Caco-2 (cell line): ENCODE measurements at regions not wholly inside any gene's neighbourhood (a gene's known extent, or its start where the extent isn't known, plus 50 kb on each side); places are given as distances from the start of the nearest gene placed in this dataset.

ENCODE experiments used
- BruUV-seq: library from RNA; stranded (reverse); fragments of 400-500 nt; replicated peaks from 2 replicates; lab custom pipeline; 2021; lab: Mats Ljungman, UMichigan
- CTCF ChIA-PET: fragments of 300-600 bp; sonication (Branson Sonifier 250); formaldehyde crosslinking; loops from one replicate; lab custom pipeline; 2022; ENCODE audit warnings: antibody characterized with exemption; lab: Charles Lee
- POLR2A ChIA-PET: fragments of 300-600 bp; sonication (Branson Sonifier 250); formaldehyde crosslinking; loops from one replicate; lab custom pipeline; 2022; ENCODE audit warnings: antibody characterized with exemption; lab: Charles Lee
- DNase-seq, 2 experiments: peaks; one replicate each; pipeline versions ENCODE4 v3.0.0 to v3.0.0-alpha.2; 2020 to 2022
- H3K27me3 ChIP-seq: replicated peaks from 2 replicates; pipeline ENCODE4 v1.6.0; 2011; ENCODE audit warnings: low read length; ENCODE audit not compliant: control insufficient read depth, insufficient read depth
- H3K36me3 ChIP-seq: 2 replicates; pipeline ENCODE4 v1.5.1; 2011; ENCODE audit warnings: low read length; ENCODE audit not compliant: control insufficient read depth, insufficient read depth
- H3K4me1 ChIP-seq: fragments of 250-450 bp; sonication (Bioruptor Pico); 2 replicates; pipeline ENCODE4 v1.5.1; 2020; ENCODE audit warnings: mild to moderate bottlenecking
- H3K4me3 ChIP-seq: 2 replicates; pipeline ENCODE4 v1.5.1; 2011; ENCODE audit warnings: low read depth, mild to moderate bottlenecking, control low read depth, low read length
- H3K9me3 ChIP-seq: fragments of 250-450 bp; sonication (Bioruptor Pico); 2 replicates; pipeline ENCODE4 v1.5.1; 2020; ENCODE audit warnings: mild to moderate bottlenecking, moderate library complexity
- H3K27ac Mint-ChIP-seq: one replicate; pipeline ENCODE4 v1.8.0; 2022; ENCODE audit warnings: mixed read lengths; ENCODE audit not compliant: unreplicated experiment
- H3K27me3 Mint-ChIP-seq: one replicate; pipeline ENCODE4 v1.8.0; 2022; ENCODE audit warnings: mixed read lengths; ENCODE audit not compliant: insufficient read depth, unreplicated experiment
- H3K36me3 Mint-ChIP-seq: one replicate; pipeline ENCODE4 v1.8.0; 2022; ENCODE audit warnings: mild to moderate bottlenecking, mixed read lengths; ENCODE audit not compliant: insufficient read depth, unreplicated experiment
- H3K4me1 Mint-ChIP-seq: one replicate; pipeline ENCODE4 v1.8.0; 2022; ENCODE audit warnings: low read depth, mixed read lengths; ENCODE audit not compliant: unreplicated experiment
- H3K4me3 Mint-ChIP-seq: one replicate; pipeline ENCODE4 v1.8.0; 2022; ENCODE audit warnings: mild to moderate bottlenecking, moderate library complexity, mixed read lengths; ENCODE audit not compliant: unreplicated experiment
- H3K9me3 Mint-ChIP-seq: one replicate; pipeline ENCODE4 v1.8.0; 2022; ENCODE audit warnings: mixed read lengths; ENCODE audit not compliant: unreplicated experiment
- intact Hi-C: fragments of 100-400 bp; cut with micrococcal nuclease; formaldehyde crosslinking; loops from one replicate; pipeline ENCODE4 v1.10.0; 2022; ENCODE audit not compliant: unreplicated experiment
- TF ChIP-seq, protein P1 (sequence below), 2 experiments: fragments of 200-600 bp in 1 of 2; IDR thresholded peaks; 1 replicate in 1 of 2; 2 replicates in 1 of 2; pipeline versions ENCODE4 v1.5.1 to v1.8.0; 2011 to 2022; ENCODE audit warnings: antibody characterized with exemption in 1 of 2, control low read depth in 1 of 2, inconsistent platforms in 1 of 2, low read depth in 1 of 2, low read length in 1 of 2, mild to moderate bottlenecking in 1 of 2, moderate library complexity in 1 of 2; ENCODE audit not compliant: insufficient read depth in 1 of 2, severe bottlenecking in 1 of 2, unreplicated experiment in 1 of 2

DNA sequence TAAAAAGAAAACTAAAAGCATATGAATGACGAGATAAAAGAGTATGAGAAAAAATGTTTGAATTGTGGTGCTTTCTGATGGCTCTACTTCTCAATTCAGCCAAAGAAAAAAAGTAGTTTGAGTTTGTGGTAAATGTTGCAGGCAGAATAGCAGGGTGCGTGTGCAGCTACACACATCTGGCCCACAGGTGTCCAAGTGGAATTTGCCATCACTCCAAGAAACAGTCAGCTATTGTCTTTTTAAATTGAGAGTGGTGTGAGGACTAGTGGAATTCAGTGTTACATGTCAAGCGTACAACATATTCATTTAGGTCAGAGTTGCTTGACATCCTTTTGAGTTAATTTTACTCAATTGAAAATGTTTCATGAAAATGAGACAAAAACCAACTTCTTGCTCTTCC lies 424.8 kb upstream of the MAD2L1 start:
- Histone ChIP-seq H3K4me1 (no peaks in the 10 kb centered on the region), H3K4me3 (no peak overlapping the region), H3K27me3 (no peaks in the 10 kb centered on the region), H3K9me3 (no peaks in the 10 kb centered on the region), H3K36me3 (no peaks in the 10 kb centered on the region)
- ChIA-PET CTCF (no interaction called here), POLR2A (no interaction called here)
- H3K4me1 Mint-ChIP-seq, result no peaks in the 10 kb centered on the region
- TF ChIP-seq, protein P1, sequence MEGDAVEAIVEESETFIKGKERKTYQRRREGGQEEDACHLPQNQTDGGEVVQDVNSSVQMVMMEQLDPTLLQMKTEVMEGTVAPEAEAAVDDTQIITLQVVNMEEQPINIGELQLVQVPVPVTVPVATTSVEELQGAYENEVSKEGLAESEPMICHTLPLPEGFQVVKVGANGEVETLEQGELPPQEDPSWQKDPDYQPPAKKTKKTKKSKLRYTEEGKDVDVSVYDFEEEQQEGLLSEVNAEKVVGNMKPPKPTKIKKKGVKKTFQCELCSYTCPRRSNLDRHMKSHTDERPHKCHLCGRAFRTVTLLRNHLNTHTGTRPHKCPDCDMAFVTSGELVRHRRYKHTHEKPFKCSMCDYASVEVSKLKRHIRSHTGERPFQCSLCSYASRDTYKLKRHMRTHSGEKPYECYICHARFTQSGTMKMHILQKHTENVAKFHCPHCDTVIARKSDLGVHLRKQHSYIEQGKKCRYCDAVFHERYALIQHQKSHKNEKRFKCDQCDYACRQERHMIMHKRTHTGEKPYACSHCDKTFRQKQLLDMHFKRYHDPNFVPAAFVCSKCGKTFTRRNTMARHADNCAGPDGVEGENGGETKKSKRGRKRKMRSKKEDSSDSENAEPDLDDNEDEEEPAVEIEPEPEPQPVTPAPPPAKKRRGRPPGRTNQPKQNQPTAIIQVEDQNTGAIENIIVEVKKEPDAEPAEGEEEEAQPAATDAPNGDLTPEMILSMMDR (IDR thresholded peaks at IDR 0.05; ENCODE audit: insufficient read depth in 1 of 2, low read depth in 1 of 2, low read length in 1 of 2, severe bottlenecking in 1 of 2, unreplicated experiment in 1 of 2), result no peak
- intact Hi-C loops, result no loop called here
- BruUV-seq, result no TSS peak
- no peaks in the 10 kb centered on the region for H3K36me3 Mint-ChIP-seq
- peaks cover 6% of the 10 kb centered on the region for H3K27me3 Mint-ChIP-seq
- H3K27ac Mint-ChIP-seq, result no peak overlapping the region
- no peaks in the 10 kb centered on the region for H3K9me3 Mint-ChIP-seq
- H3K4me3 Mint-ChIP-seq, result no peak overlapping the region
- DNase-seq, result no peak

DNA sequence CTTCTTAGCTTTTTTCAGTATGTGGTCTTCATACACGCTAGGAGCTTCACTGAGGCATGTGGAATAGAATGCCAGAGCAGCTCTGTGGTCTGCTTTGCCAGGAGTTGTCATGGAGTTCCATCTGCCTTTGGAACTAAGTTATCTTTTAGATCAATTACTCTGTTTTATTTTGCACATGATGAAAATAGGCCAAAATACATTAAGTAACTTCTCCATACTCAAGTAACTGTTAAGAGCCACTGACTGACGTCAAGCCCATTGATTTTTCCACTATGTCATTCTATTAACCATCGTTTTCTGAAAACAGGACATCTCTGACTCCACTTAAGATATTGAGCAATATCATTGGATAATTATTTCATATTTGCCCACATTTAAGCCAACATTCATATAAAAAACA lies 415.1 kb upstream of the MAD2L1 start:
- no peaks in the 10 kb centered on the region for H3K9me3 Mint-ChIP-seq

DNA sequence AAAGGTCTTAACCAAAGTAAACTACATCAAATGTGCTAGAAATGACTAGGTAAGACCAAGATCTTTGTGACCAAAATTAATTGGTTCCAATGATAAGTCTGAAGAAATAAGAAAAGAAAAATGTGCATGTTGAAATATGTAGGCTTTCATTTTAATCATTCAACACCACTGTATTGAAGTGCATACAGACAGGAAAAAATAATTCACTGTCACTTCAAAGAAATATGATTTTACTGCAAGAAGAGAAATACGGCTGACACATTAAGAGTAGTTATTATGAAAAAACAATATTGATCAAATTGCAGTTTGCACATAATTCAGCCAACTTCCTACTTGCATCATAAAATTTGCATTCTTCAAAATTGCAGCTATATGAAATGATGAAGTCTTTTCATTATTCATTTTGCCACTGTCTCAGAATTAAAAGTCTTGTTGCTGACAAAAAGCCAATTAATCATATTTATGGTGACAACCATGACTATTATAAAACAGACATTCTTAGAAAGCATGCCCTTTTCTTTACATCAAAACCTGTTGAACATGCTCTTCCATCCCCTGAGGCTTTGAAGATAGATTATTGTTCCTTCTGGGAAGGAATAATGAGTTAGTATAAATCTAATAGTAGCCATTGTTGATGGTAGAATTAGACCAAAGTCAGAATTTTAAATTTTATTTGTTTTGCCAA lies 405.9 kb upstream of the MAD2L1 start:
- no peak for DNase-seq
- Histone ChIP-seq H3K4me3 (no peak overlapping the region), H3K27me3 (no peaks in the 10 kb centered on the region), H3K36me3 (no peaks in the 10 kb centered on the region), H3K9me3 (no peaks in the 10 kb centered on the region), H3K4me1 (no peaks in the 10 kb centered on the region)
- Mint-ChIP-seq H3K27me3 (peaks cover 3% of the 10 kb centered on the region), H3K36me3 (no peaks in the 10 kb centered on the region), H3K27ac (no peak overlapping the region), H3K4me1 (no peaks in the 10 kb centered on the region), H3K9me3 (no peaks in the 10 kb centered on the region), H3K4me3 (no peak overlapping the region)
- intact Hi-C loops, result no loop called here
- ChIA-PET POLR2A (no interaction called here), CTCF (no interaction called here)
- TF ChIP-seq, protein P1 (IDR thresholded peaks at IDR 0.05; ENCODE audit: insufficient read depth in 1 of 2, low read depth in 1 of 2, low read length in 1 of 2, severe bottlenecking in 1 of 2, unreplicated experiment in 1 of 2), result no peak
- BruUV-seq, result no TSS peak

More for the DNA sequence above, 415.1 kb upstream of the MAD2L1 start:
- no peaks in the 10 kb centered on the region for H3K4me1 ChIP-seq
- Mint-ChIP-seq H3K4me3 (no peak overlapping the region), H3K4me1 (no peaks in the 10 kb centered on the region), H3K36me3 (no peaks in the 10 kb centered on the region), H3K27ac (no peak overlapping the region), H3K27me3 (no peaks in the 10 kb centered on the region)
- intact Hi-C loops, result no loop called here
- ChIA-PET POLR2A (no interaction called here), CTCF (no interaction called here)
- no peak overlapping the region for H3K4me3 ChIP-seq
- no peaks in the 10 kb centered on the region for H3K9me3 ChIP-seq
- no peaks in the 10 kb centered on the region for H3K36me3 ChIP-seq
- no peaks in the 10 kb centered on the region for H3K27me3 ChIP-seq
- no TSS peak for BruUV-seq
- DNase-seq, result no peak
- TF ChIP-seq, protein P1 (IDR thresholded peaks at IDR 0.05; ENCODE audit: insufficient read depth in 1 of 2, low read depth in 1 of 2, low read length in 1 of 2, severe bottlenecking in 1 of 2, unreplicated experiment in 1 of 2), result no peak
